ENCODE measurements at regions not wholly inside any gene's neighbourhood (a gene's known extent, or its start where the extent isn't known, plus 50 kb on each side); places are given as distances from the start of the nearest gene placed in this dataset.
A peak's percentile ranks its signal among the peaks of the same experiment; 100 is the strongest.

DNA sequence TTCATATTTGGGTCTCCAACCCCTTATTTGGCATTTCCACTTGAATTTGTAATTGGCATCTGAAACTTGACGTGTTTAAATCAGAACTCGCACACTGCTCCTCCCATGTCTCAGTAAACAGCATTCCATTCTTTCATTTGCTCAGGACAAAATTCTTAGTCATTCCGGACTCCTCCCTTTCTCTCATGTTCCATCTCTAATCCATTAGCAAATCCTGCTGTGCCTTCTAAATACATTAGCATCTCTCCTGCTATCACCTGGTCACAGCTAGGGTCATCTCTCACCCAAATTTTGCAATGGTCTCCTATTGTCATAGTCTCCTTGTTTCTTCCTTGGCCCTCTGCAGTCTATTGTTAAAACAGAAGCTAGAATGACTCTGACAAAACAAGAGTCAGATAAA lies 119.9 kb upstream of the CADPS start:
- Mint-ChIP-seq H3K27me3 (ENCODE audit: low read depth) (no peaks in the 10 kb centered on the region), H3K9me3 (peaks cover 10% of the 10 kb centered on the region), H3K4me1 (peaks cover 41% of the 10 kb centered on the region), H3K36me3 (peaks cover 6% of the 10 kb centered on the region; the same call in 1 of the 2 replicates), H3K4me3 (peak overlapping the region; percentile 16), H3K27ac (peak overlapping the region; percentile 83)
- DNase-seq (ENCODE audit: low spot score) = no peak
- no peak for TF ChIP-seq MXD4 (CRISPR knock-in tag; IDR thresholded peaks at IDR 0.05; ENCODE audit: borderline replicate concordance)
- TF ChIP-seq NFE2L1 (CRISPR knock-in tag; IDR thresholded peaks at IDR 0.05) = 0 out of 2 replicates have a peak, but pooled peaks have one; percentile 48
- peak; percentile 83 for ATAC-seq
- ChIA-PET POLR2A (no interaction called here), CTCF (interaction anchor here (0.6 to 1.2 kb wide), 3 partner anchors 20 to 233 kb away, joined by 3 to 4 read pairs (median 3); no protein-coding TSS in a partner anchor)

DNA sequence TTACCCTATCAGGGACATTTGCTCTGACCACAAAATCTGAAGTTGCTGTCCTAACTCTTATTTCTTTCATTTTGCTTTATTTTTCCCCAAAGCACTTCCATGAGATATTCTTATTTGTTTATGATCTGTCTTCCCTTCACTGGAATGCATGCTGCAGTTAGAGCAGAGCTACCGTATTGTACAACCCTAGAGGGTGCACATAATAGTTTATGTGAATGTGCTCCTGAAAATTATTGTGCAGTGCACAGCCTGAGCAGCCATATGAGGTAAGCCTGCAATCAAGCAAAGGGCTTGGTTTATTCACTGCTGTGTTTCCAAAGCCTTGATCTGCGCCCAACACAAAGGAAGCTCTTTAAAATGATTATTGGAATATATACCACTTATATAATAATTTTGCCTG lies 120.3 kb upstream of the CADPS start:
- POLR2A ChIA-PET = no interaction called here
- H3K4me3 Mint-ChIP-seq = peak overlapping the region; percentile 5
- peaks cover 6% of the 10 kb centered on the region; the same call in 1 of the 2 replicates for H3K36me3 Mint-ChIP-seq
- no peaks in the 10 kb centered on the region for H3K27me3 Mint-ChIP-seq (ENCODE audit: low read depth)
- TF ChIP-seq FOXK1 (CRISPR knock-in tag; IDR thresholded peaks at IDR 0.05) = no peak
- TF ChIP-seq, protein P1, sequence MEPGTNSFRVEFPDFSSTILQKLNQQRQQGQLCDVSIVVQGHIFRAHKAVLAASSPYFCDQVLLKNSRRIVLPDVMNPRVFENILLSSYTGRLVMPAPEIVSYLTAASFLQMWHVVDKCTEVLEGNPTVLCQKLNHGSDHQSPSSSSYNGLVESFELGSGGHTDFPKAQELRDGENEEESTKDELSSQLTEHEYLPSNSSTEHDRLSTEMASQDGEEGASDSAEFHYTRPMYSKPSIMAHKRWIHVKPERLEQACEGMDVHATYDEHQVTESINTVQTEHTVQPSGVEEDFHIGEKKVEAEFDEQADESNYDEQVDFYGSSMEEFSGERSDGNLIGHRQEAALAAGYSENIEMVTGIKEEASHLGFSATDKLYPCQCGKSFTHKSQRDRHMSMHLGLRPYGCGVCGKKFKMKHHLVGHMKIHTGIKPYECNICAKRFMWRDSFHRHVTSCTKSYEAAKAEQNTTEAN (CRISPR knock-in tag; IDR thresholded peaks at IDR 0.05) = no peak
- no peak for TF ChIP-seq JAZF1 (CRISPR knock-in tag; IDR thresholded peaks at IDR 0.05)
- TF ChIP-seq ZNF423 (CRISPR knock-in tag; IDR thresholded peaks at IDR 0.05) = no peak
- no peak for TF ChIP-seq MYBL2 (CRISPR knock-in tag; IDR thresholded peaks at IDR 0.05)
- no peak for TF ChIP-seq ETV6 (CRISPR knock-in tag; IDR thresholded peaks at IDR 0.05)
- TF ChIP-seq TP53 (CRISPR knock-in tag; IDR thresholded peaks at IDR 0.05) = no peak
- TF ChIP-seq EMX1 (CRISPR knock-in tag; IDR thresholded peaks at IDR 0.05) = no peak
- TF ChIP-seq, protein P2, sequence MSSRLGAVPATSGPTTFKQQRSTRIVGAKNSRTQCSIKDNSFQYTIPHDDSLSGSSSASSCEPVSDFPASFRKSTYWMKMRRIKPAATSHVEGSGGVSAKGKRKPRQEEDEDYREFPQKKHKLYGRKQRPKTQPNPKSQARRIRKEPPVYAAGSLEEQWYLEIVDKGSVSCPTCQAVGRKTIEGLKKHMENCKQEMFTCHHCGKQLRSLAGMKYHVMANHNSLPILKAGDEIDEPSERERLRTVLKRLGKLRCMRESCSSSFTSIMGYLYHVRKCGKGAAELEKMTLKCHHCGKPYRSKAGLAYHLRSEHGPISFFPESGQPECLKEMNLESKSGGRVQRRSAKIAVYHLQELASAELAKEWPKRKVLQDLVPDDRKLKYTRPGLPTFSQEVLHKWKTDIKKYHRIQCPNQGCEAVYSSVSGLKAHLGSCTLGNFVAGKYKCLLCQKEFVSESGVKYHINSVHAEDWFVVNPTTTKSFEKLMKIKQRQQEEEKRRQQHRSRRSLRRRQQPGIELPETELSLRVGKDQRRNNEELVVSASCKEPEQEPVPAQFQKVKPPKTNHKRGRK (CRISPR knock-in tag; IDR thresholded peaks at IDR 0.05; ENCODE audit: borderline replicate concordance) = no peak
- TF ChIP-seq CREM (CRISPR knock-in tag; IDR thresholded peaks at IDR 0.05) = no peak
- no peak for TF ChIP-seq GRHL2 (CRISPR knock-in tag; IDR thresholded peaks at IDR 0.05; ENCODE audit: insufficient replicate concordance, severe bottlenecking)
- TF ChIP-seq, protein P3, sequence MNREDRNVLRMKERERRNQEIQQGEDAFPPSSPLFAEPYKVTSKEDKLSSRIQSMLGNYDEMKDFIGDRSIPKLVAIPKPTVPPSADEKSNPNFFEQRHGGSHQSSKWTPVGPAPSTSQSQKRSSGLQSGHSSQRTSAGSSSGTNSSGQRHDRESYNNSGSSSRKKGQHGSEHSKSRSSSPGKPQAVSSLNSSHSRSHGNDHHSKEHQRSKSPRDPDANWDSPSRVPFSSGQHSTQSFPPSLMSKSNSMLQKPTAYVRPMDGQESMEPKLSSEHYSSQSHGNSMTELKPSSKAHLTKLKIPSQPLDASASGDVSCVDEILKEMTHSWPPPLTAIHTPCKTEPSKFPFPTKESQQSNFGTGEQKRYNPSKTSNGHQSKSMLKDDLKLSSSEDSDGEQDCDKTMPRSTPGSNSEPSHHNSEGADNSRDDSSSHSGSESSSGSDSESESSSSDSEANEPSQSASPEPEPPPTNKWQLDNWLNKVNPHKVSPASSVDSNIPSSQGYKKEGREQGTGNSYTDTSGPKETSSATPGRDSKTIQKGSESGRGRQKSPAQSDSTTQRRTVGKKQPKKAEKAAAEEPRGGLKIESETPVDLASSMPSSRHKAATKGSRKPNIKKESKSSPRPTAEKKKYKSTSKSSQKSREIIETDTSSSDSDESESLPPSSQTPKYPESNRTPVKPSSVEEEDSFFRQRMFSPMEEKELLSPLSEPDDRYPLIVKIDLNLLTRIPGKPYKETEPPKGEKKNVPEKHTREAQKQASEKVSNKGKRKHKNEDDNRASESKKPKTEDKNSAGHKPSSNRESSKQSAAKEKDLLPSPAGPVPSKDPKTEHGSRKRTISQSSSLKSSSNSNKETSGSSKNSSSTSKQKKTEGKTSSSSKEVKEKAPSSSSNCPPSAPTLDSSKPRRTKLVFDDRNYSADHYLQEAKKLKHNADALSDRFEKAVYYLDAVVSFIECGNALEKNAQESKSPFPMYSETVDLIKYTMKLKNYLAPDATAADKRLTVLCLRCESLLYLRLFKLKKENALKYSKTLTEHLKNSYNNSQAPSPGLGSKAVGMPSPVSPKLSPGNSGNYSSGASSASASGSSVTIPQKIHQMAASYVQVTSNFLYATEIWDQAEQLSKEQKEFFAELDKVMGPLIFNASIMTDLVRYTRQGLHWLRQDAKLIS (CRISPR knock-in tag; IDR thresholded peaks at IDR 0.05; ENCODE audit: borderline replicate concordance) = no peak
- TF ChIP-seq RORB (CRISPR knock-in tag; IDR thresholded peaks at IDR 0.05) = no peak
- no peak for TF ChIP-seq ZNF232 (CRISPR knock-in tag; IDR thresholded peaks at IDR 0.05)
- TF ChIP-seq SOX15 (CRISPR knock-in tag; IDR thresholded peaks at IDR 0.05) = no peak
- TF ChIP-seq, protein P4, sequence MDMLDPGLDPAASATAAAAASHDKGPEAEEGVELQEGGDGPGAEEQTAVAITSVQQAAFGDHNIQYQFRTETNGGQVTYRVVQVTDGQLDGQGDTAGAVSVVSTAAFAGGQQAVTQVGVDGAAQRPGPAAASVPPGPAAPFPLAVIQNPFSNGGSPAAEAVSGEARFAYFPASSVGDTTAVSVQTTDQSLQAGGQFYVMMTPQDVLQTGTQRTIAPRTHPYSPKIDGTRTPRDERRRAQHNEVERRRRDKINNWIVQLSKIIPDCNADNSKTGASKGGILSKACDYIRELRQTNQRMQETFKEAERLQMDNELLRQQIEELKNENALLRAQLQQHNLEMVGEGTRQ (CRISPR knock-in tag; IDR thresholded peaks at IDR 0.05) = no peak
- no peak for ATAC-seq
- peaks cover 37% of the 10 kb centered on the region for H3K4me1 Mint-ChIP-seq
- CTCF ChIA-PET = interaction anchor here (0.6 to 1.2 kb wide), 3 partner anchors 20 to 232 kb away, joined by 3 to 4 read pairs (median 3); no protein-coding TSS in a partner anchor
- no peak for DNase-seq (ENCODE audit: low spot score)
- H3K27ac Mint-ChIP-seq = peak overlapping the region; percentile 83
- peaks cover 10% of the 10 kb centered on the region for H3K9me3 Mint-ChIP-seq
